NT2/D1 (cell line): ENCODE measurements at regions not wholly inside any gene's neighbourhood (a gene's known extent, or its start where the extent isn't known, plus 50 kb on each side); places are given as distances from the start of the nearest gene placed in this dataset.

Source experiments
- DNase-seq: peaks from one replicate; pipeline ENCODE4 v3.0.0-alpha.2; 2011; ENCODE audit warnings: low read depth, low spot score
- H3K27me3 ChIP-seq: 2 replicates; pipeline ENCODE4 v1.6.0; 2011; ENCODE audit warnings: mild to moderate bottlenecking; ENCODE audit not compliant: insufficient read length, insufficient read depth
- H3K36me3 ChIP-seq: 2 replicates; pipeline ENCODE4 v1.6.1; 2011; ENCODE audit warnings: mild to moderate bottlenecking, low read length, mixed read lengths; ENCODE audit not compliant: insufficient read depth, insufficient read length
- H3K4me1 ChIP-seq: 2 replicates; pipeline ENCODE4 v1.5.1; 2011; ENCODE audit not compliant: insufficient read depth, insufficient read length
- H3K4me3 ChIP-seq: 2 replicates; pipeline ENCODE4 v1.5.1; 2011; ENCODE audit warnings: low read depth; ENCODE audit not compliant: insufficient read length
- H3K9ac ChIP-seq: 2 replicates; pipeline ENCODE4 v1.6.0; 2011; ENCODE audit warnings: low read depth; ENCODE audit not compliant: insufficient read length
- H3K9me3 ChIP-seq: 2 replicates; pipeline ENCODE4 v1.5.1; 2011; ENCODE audit warnings: mild to moderate bottlenecking, low read length; ENCODE audit not compliant: insufficient read depth
- SUZ12 ChIP-seq: IDR thresholded peaks from 2 replicates; pipeline ENCODE4 v1.6.1; 2011; ENCODE audit not compliant: insufficient read length, insufficient read depth; ENCODE audit errors: extremely low read depth
- YY1 ChIP-seq: IDR thresholded peaks from 2 replicates; pipeline ENCODE4 v1.6.1; 2011; ENCODE audit not compliant: insufficient read length, insufficient read depth
- ZNF274 ChIP-seq: IDR thresholded peaks from 2 replicates; pipeline ENCODE4 v1.6.1; 2011; ENCODE audit warnings: mild to moderate bottlenecking, low read depth, low read length

- Histone ChIP-seq H3K9ac (no peak overlapping the region), H3K4me3 (no peak overlapping the region), H3K4me1 (peaks cover 2% of the 10 kb centered on the region), H3K9me3 (peaks cover 14% of the 10 kb centered on the region), H3K27me3 (no peaks in the 10 kb centered on the region), H3K36me3 (no peaks in the 10 kb centered on the region)
- TF ChIP-seq YY1 (no peak), SUZ12 (no peak), ZNF274 (no peak)
- no peak for DNase-seq
Measured at GRCh38 chr13:24050796-24051715, 109.5 kb upstream of the SPATA13 start.

- no peak overlapping the region for H3K9ac ChIP-seq
- H3K9me3 ChIP-seq: no peaks in the 10 kb centered on the region
- no peak overlapping the region for H3K4me3 ChIP-seq
- DNase-seq: no peak
- TF ChIP-seq SUZ12 (no peak), YY1 (no peak), ZNF274 (no peak)
- H3K4me1 ChIP-seq: peaks cover 2% of the 10 kb centered on the region
- H3K27me3 ChIP-seq: no peaks in the 10 kb centered on the region
- no peaks in the 10 kb centered on the region for H3K36me3 ChIP-seq
Measured at GRCh38 chr13:24052547-24053518, 107.7 kb upstream of the SPATA13 start.

- peak; percentile 57 for DNase-seq
- no peaks in the 10 kb centered on the region for H3K36me3 ChIP-seq
- H3K9me3 ChIP-seq: no peaks in the 10 kb centered on the region
- no peak overlapping the region for H3K4me3 ChIP-seq
- TF ChIP-seq ZNF274: no peak
- no peak for TF ChIP-seq YY1
- no peak for TF ChIP-seq SUZ12
- H3K27me3 ChIP-seq: no peaks in the 10 kb centered on the region
- peaks cover 2% of the 10 kb centered on the region for H3K4me1 ChIP-seq
- no peak overlapping the region for H3K9ac ChIP-seq
Measured at GRCh38 chr13:24053519-24054251, 106.8 kb upstream of the SPATA13 start.

- no peaks in the 10 kb centered on the region for H3K9me3 ChIP-seq
- no peak for TF ChIP-seq SUZ12
- H3K36me3 ChIP-seq: no peaks in the 10 kb centered on the region
- no peaks in the 10 kb centered on the region for H3K27me3 ChIP-seq
- no peaks in the 10 kb centered on the region for H3K4me1 ChIP-seq
- H3K4me3 ChIP-seq: no peak overlapping the region
- no peak for DNase-seq
- no peak overlapping the region for H3K9ac ChIP-seq
Measured at GRCh38 chr13:24056616-24057137, 103.8 kb upstream of the SPATA13 start.

- DNase-seq: no peak
- no peaks in the 10 kb centered on the region for H3K9me3 ChIP-seq
- TF ChIP-seq SUZ12 (no peak), YY1 (no peak), ZNF274 (no peak)
- no peaks in the 10 kb centered on the region for H3K36me3 ChIP-seq
- no peaks in the 10 kb centered on the region for H3K4me1 ChIP-seq
- no peak overlapping the region for H3K9ac ChIP-seq
- H3K4me3 ChIP-seq: no peak overlapping the region
- no peaks in the 10 kb centered on the region for H3K27me3 ChIP-seq
Measured at GRCh38 chr13:24060993-24061392, 99.5 kb upstream of the SPATA13 start.

- H3K27me3 ChIP-seq: no peaks in the 10 kb centered on the region
- H3K9ac ChIP-seq: no peak overlapping the region
- H3K4me3 ChIP-seq: no peak overlapping the region
- no peaks in the 10 kb centered on the region for H3K9me3 ChIP-seq
- peaks cover 4% of the 10 kb centered on the region for H3K4me1 ChIP-seq
- TF ChIP-seq YY1: no peak
- no peak for TF ChIP-seq ZNF274
- no peak for TF ChIP-seq SUZ12
- DNase-seq: no peak
- H3K36me3 ChIP-seq: no peaks in the 10 kb centered on the region
Measured at GRCh38 chr13:24063281-24063877, 97.1 kb upstream of the SPATA13 start.
